Right atrium auricular region (tissue), 2 donors: ENCODE measurements at regions not wholly inside any gene's neighbourhood (a gene's known extent, or its start where the extent isn't known, plus 50 kb on each side); places are given as distances from the start of the nearest gene placed in this dataset.

Experiments
- DNase-seq: peaks from one replicate; pipeline ENCODE4 v3.0.0-alpha.2; 2019; ENCODE audit warnings: low spot score
- H3K27ac ChIP-seq, 2 donors: fragments of 200-600 bp; sonication (generic); 1 replicate in 1 of 2; 2 replicates in 1 of 2; pipeline ENCODE4 v1.5.1; 2016 to 2019
- H3K27me3 ChIP-seq, 2 donors: fragments of 200-600 bp; sonication (generic); one replicate each; pipeline versions ENCODE4 v1.5.1 to v1.6.0; 2017 to 2019
- H3K36me3 ChIP-seq: fragments of 200-600 bp; sonication (generic); one replicate; pipeline ENCODE4 v1.5.1; 2016
- H3K4me1 ChIP-seq, 2 donors: fragments of 200-600 bp; sonication (generic); one replicate each; pipeline versions ENCODE4 v1.5.1 to v1.6.0; 2017 to 2019
- H3K4me3 ChIP-seq, 2 donors: fragments of 200-600 bp; sonication (generic); 1 replicate in 1 of 2; 2 replicates in 1 of 2; pipeline ENCODE4 v1.5.1; 2017 to 2019; ENCODE audit warnings: mild to moderate bottlenecking in 1 of 2, moderate library complexity in 1 of 2
- H3K9me3 ChIP-seq, 2 donors: fragments of 200-600 bp; sonication (generic); one replicate each; pipeline ENCODE4 v1.5.1; 2019
- CTCF ChIP-seq, 2 donors: fragments of 200-600 bp; sonication (generic); IDR thresholded peaks; one replicate each; pipeline ENCODE4 v1.5.1; 2019; ENCODE audit warnings: antibody characterized with exemption in 2 of 2

GRCh38 chr4:123510221-123510620, 113.6 kb downstream of the SPRY1 start:
- H3K27me3 ChIP-seq = no peaks in the 10 kb centered on the region
- H3K36me3 ChIP-seq = no peaks in the 10 kb centered on the region
- H3K27ac ChIP-seq = no peak overlapping the region
- no peak for DNase-seq
- H3K9me3 ChIP-seq = no peaks in the 10 kb centered on the region
- peaks cover 0 to 5% of the 10 kb centered on the region in 2 donors for H3K4me1 ChIP-seq
- no peak overlapping the region for H3K4me3 ChIP-seq
- no peak for TF ChIP-seq CTCF (IDR thresholded peaks at IDR 0.05)

- no peak for DNase-seq
- TF ChIP-seq CTCF (IDR thresholded peaks at IDR 0.05) = no peak
- no peak overlapping the region for H3K27ac ChIP-seq
- peaks cover 0 to 5% of the 10 kb centered on the region in 2 donors for H3K4me1 ChIP-seq
- no peaks in the 10 kb centered on the region for H3K9me3 ChIP-seq
- H3K4me3 ChIP-seq = no peak overlapping the region
- H3K27me3 ChIP-seq = no peaks in the 10 kb centered on the region
- no peaks in the 10 kb centered on the region for H3K36me3 ChIP-seq
Measured at GRCh38 chr4:123510659-123511058, 114.1 kb downstream of the SPRY1 start.

GRCh38 chr4:123516576-123516975, 120.0 kb downstream of the SPRY1 start:
- no peaks in the 10 kb centered on the region for H3K27me3 ChIP-seq
- no peak overlapping the region for H3K27ac ChIP-seq
- no peaks in the 10 kb centered on the region for H3K9me3 ChIP-seq
- no peak overlapping the region for H3K4me3 ChIP-seq
- H3K4me1 ChIP-seq = no peaks in the 10 kb centered on the region
- no peak for DNase-seq
- H3K36me3 ChIP-seq = no peaks in the 10 kb centered on the region
- no peak for TF ChIP-seq CTCF (IDR thresholded peaks at IDR 0.05)

GRCh38 chr4:123517176-123517575, 120.6 kb downstream of the SPRY1 start:
- Histone ChIP-seq H3K9me3 (no peaks in the 10 kb centered on the region), H3K27me3 (no peaks in the 10 kb centered on the region), H3K36me3 (no peaks in the 10 kb centered on the region), H3K4me3 (no peak overlapping the region), H3K4me1 (no peaks in the 10 kb centered on the region), H3K27ac (no peak overlapping the region)
- no peak for TF ChIP-seq CTCF (IDR thresholded peaks at IDR 0.05)
- no peak for DNase-seq

- no peaks in the 10 kb centered on the region for H3K9me3 ChIP-seq
- H3K27me3 ChIP-seq = no peaks in the 10 kb centered on the region
- no peak for TF ChIP-seq CTCF (IDR thresholded peaks at IDR 0.05)
Measured at GRCh38 chr4:123517971-123518370, 121.4 kb downstream of the SPRY1 start.

GRCh38 chr4:123520325-123520724, 123.7 kb downstream of the SPRY1 start:
- H3K4me1 ChIP-seq = no peaks in the 10 kb centered on the region
- no peak overlapping the region for H3K27ac ChIP-seq
- no peaks in the 10 kb centered on the region for H3K9me3 ChIP-seq
- H3K27me3 ChIP-seq = no peaks in the 10 kb centered on the region
- no peak overlapping the region for H3K4me3 ChIP-seq
- no peaks in the 10 kb centered on the region for H3K36me3 ChIP-seq
- no peak for TF ChIP-seq CTCF (IDR thresholded peaks at IDR 0.05)
- DNase-seq = no peak

More at GRCh38 chr4:123517971-123518370, 121.4 kb downstream of the SPRY1 start:
- Histone ChIP-seq H3K27ac (no peak overlapping the region), H3K36me3 (no peaks in the 10 kb centered on the region), H3K4me1 (no peaks in the 10 kb centered on the region), H3K4me3 (no peak overlapping the region)
- DNase-seq = no peak
